ENCODE measurements at regions not wholly inside any gene's neighbourhood (a gene's known extent, or its start where the extent isn't known, plus 50 kb on each side); places are given as distances from the start of the nearest gene placed in this dataset.

GRCh38 chr18:64695851-64696553 is 547.1 kb upstream of the LINC00305 start:
- Histone ChIP-seq H3K9me3 (no peaks in the 10 kb centered on the region), H3K36me3 (no peaks in the 10 kb centered on the region), H3K4me3 (ENCODE audit: low read depth in 1 of 2, low read length in 1 of 2) (no peak overlapping the region), H3K27ac (no peak overlapping the region), H3K4me1 (ENCODE audit: control insufficient read depth in 1 of 2, insufficient read depth in 1 of 2, low read depth in 1 of 2, low read length in 1 of 2) (peaks cover 0 to 5% of the 10 kb centered on the region in 2 experiments), H3K27me3 (no peaks in the 10 kb centered on the region)
- TF ChIP-seq CTCF (IDR thresholded peaks at IDR 0.05): no peak

- H3K27me3 ChIP-seq: no peaks in the 10 kb centered on the region
- H3K4me3 ChIP-seq (ENCODE audit: low read depth in 1 of 2, low read length in 1 of 2): no peak overlapping the region
- no peak for TF ChIP-seq CTCF (IDR thresholded peaks at IDR 0.05)
- no peaks in the 10 kb centered on the region for H3K36me3 ChIP-seq
- no peaks in the 10 kb centered on the region for H3K9me3 ChIP-seq
- no peak overlapping the region for H3K27ac ChIP-seq
- H3K4me1 ChIP-seq (ENCODE audit: control insufficient read depth in 1 of 2, insufficient read depth in 1 of 2, low read depth in 1 of 2, low read length in 1 of 2): peaks cover 0 to 5% of the 10 kb centered on the region in 2 experiments
Measured at GRCh38 chr18:64693766-64694165, 544.9 kb upstream of the LINC00305 start.

GRCh38 chr18:64692826-64693225 is 543.9 kb upstream of the LINC00305 start:
- no peak for TF ChIP-seq CTCF (IDR thresholded peaks at IDR 0.05)
- Histone ChIP-seq H3K9me3 (no peaks in the 10 kb centered on the region), H3K27ac (no peak overlapping the region), H3K36me3 (no peaks in the 10 kb centered on the region), H3K4me3 (ENCODE audit: low read depth in 1 of 2, low read length in 1 of 2) (no peak overlapping the region), H3K4me1 (ENCODE audit: control insufficient read depth in 1 of 2, insufficient read depth in 1 of 2, low read depth in 1 of 2, low read length in 1 of 2) (peaks cover 0 to 5% of the 10 kb centered on the region in 2 experiments), H3K27me3 (no peaks in the 10 kb centered on the region)

GRCh38 chr18:64679121-64679520 is 530.2 kb upstream of the LINC00305 start:
- Histone ChIP-seq H3K4me3 (ENCODE audit: low read depth in 1 of 2, low read length in 1 of 2) (no peak overlapping the region), H3K9me3 (no peaks in the 10 kb centered on the region), H3K36me3 (no peaks in the 10 kb centered on the region), H3K4me1 (ENCODE audit: control insufficient read depth in 1 of 2, insufficient read depth in 1 of 2, low read depth in 1 of 2, low read length in 1 of 2) (no peaks in the 10 kb centered on the region), H3K27me3 (no peaks in the 10 kb centered on the region), H3K27ac (no peak overlapping the region)
- TF ChIP-seq CTCF (IDR thresholded peaks at IDR 0.05): no peak

- no peak for TF ChIP-seq CTCF (IDR thresholded peaks at IDR 0.05)
- Histone ChIP-seq H3K4me1 (ENCODE audit: control insufficient read depth in 1 of 2, insufficient read depth in 1 of 2, low read depth in 1 of 2, low read length in 1 of 2) (no peaks in the 10 kb centered on the region), H3K4me3 (ENCODE audit: low read depth in 1 of 2, low read length in 1 of 2) (no peak overlapping the region)
Measured at GRCh38 chr18:64678048-64678447, 529.2 kb upstream of the LINC00305 start.

More at GRCh38 chr18:64678048-64678447, 529.2 kb upstream of the LINC00305 start:
- no peak overlapping the region for H3K27ac ChIP-seq
- H3K9me3 ChIP-seq: no peaks in the 10 kb centered on the region
- no peaks in the 10 kb centered on the region for H3K27me3 ChIP-seq
- no peaks in the 10 kb centered on the region for H3K36me3 ChIP-seq
